Thyroid gland (tissue), 4 donors: ENCODE measurements at regions not wholly inside any gene's neighbourhood (a gene's known extent, or its start where the extent isn't known, plus 50 kb on each side); places are given as distances from the start of the nearest gene placed in this dataset.

Experiments used
- DNase-seq, 2 donors: peaks; one replicate each; pipeline ENCODE4 v3.0.0-alpha.2; 2019
- H3K27ac ChIP-seq, 3 donors: fragments of 200-600 bp; sonication (generic); 1 replicate in 2 of 3; 2 replicates in 1 of 3; pipeline ENCODE4 v1.5.1; 2016 to 2019; ENCODE audit warnings: mild to moderate bottlenecking in 1 of 3, moderate library complexity in 1 of 3
- H3K27me3 ChIP-seq: fragments of 200-600 bp; sonication (generic); one replicate; pipeline ENCODE4 v1.5.1; 2019
- H3K36me3 ChIP-seq, 2 donors: fragments of 200-600 bp; sonication (generic); one replicate each; pipeline ENCODE4 v1.5.1; 2016 to 2019
- H3K4me1 ChIP-seq, 2 donors: fragments of 200-600 bp; sonication (generic); one replicate each; pipeline ENCODE4 v1.5.1; 2017 to 2019
- H3K4me3 ChIP-seq, 3 donors: fragments of 200-600 bp; sonication (generic); replicated peaks in 1 of 3; 1 replicate in 2 of 3; 2 replicates in 1 of 3; pipeline ENCODE4 v1.5.1; 2016; ENCODE audit warnings: mild to moderate bottlenecking in 1 of 3
- H3K9me3 ChIP-seq: fragments of 200-600 bp; sonication (generic); one replicate; pipeline ENCODE4 v1.5.1; 2017
- POLR2A ChIP-seq, 2 donors: fragments of 450-650 bp; IDR thresholded peaks; one replicate each; pipeline ENCODE4 v1.6.1; 2017; ENCODE audit warnings: antibody characterized with exemption in 2 of 2, mild to moderate bottlenecking in 2 of 2, moderate library complexity in 1 of 2
- WGBS, 2 donors: methylation state at CpG; one replicate each; pipeline ENCODE4 v1.1.5; 2017; 5-methylcytosine and 5-hydroxymethylcytosine counted together
- intact Hi-C: fragments of 100-400 bp; cut with DNase I; formaldehyde crosslinking; loops from one replicate; pipeline ENCODE4 v1.15.1; 2023
- TF ChIP-seq, protein P1 (sequence below), 6 experiments: fragments of 200-600 bp in 3 of 6; fragments of 450-650 bp in 3 of 6; sonication (generic) in 3 of 6; IDR thresholded peaks; one replicate each; pipeline ENCODE4 v1.5.1; 2016 to 2019; ENCODE audit warnings: antibody characterized with exemption in 6 of 6, mild to moderate bottlenecking in 2 of 6, inconsistent platforms in 1 of 6, moderate library complexity in 1 of 6

GRCh38 chr1:219542828-219543518, 69.9 kb downstream of the ZC3H11B start:
- Histone ChIP-seq H3K4me1 (no peaks in the 10 kb centered on the region), H3K9me3 (no peaks in the 10 kb centered on the region), H3K27me3 (no peaks in the 10 kb centered on the region), H3K27ac (no peak overlapping the region), H3K4me3 (no peak overlapping the region), H3K36me3 (no peaks in the 10 kb centered on the region)
- DNase-seq: no peak
- 81 to 82% methylated on average over 5 of the region's 5 CpGs for WGBS, 2 donors
- intact Hi-C loops: no loop called here
- TF ChIP-seq, protein P1, sequence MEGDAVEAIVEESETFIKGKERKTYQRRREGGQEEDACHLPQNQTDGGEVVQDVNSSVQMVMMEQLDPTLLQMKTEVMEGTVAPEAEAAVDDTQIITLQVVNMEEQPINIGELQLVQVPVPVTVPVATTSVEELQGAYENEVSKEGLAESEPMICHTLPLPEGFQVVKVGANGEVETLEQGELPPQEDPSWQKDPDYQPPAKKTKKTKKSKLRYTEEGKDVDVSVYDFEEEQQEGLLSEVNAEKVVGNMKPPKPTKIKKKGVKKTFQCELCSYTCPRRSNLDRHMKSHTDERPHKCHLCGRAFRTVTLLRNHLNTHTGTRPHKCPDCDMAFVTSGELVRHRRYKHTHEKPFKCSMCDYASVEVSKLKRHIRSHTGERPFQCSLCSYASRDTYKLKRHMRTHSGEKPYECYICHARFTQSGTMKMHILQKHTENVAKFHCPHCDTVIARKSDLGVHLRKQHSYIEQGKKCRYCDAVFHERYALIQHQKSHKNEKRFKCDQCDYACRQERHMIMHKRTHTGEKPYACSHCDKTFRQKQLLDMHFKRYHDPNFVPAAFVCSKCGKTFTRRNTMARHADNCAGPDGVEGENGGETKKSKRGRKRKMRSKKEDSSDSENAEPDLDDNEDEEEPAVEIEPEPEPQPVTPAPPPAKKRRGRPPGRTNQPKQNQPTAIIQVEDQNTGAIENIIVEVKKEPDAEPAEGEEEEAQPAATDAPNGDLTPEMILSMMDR (IDR thresholded peaks at IDR 0.05): no peak
- TF ChIP-seq POLR2A (IDR thresholded peaks at IDR 0.05): no peak

GRCh38 chr1:219541946-219542345, 71.0 kb downstream of the ZC3H11B start:
- Histone ChIP-seq H3K4me1 (no peaks in the 10 kb centered on the region), H3K27ac (no peak overlapping the region), H3K4me3 (no peak overlapping the region), H3K27me3 (no peaks in the 10 kb centered on the region), H3K36me3 (no peaks in the 10 kb centered on the region), H3K9me3 (no peaks in the 10 kb centered on the region)
- intact Hi-C loops: no loop called here
- no peak for DNase-seq
- no peak for TF ChIP-seq POLR2A (IDR thresholded peaks at IDR 0.05)
- TF ChIP-seq, protein P1 (IDR thresholded peaks at IDR 0.05): no peak

- Histone ChIP-seq H3K9me3 (no peaks in the 10 kb centered on the region), H3K27ac (no peak overlapping the region), H3K4me3 (no peak overlapping the region), H3K36me3 (no peaks in the 10 kb centered on the region), H3K27me3 (no peaks in the 10 kb centered on the region), H3K4me1 (no peaks in the 10 kb centered on the region)
- 82 to 85% methylated on average over 3 of the region's 3 CpGs for WGBS, 2 donors
- no peak for DNase-seq
- TF ChIP-seq POLR2A (IDR thresholded peaks at IDR 0.05): no peak
- TF ChIP-seq, protein P1 (IDR thresholded peaks at IDR 0.05): no peak
- intact Hi-C loops: no loop called here
Measured at GRCh38 chr1:219539645-219540254, 73.2 kb downstream of the ZC3H11B start.

DNA sequence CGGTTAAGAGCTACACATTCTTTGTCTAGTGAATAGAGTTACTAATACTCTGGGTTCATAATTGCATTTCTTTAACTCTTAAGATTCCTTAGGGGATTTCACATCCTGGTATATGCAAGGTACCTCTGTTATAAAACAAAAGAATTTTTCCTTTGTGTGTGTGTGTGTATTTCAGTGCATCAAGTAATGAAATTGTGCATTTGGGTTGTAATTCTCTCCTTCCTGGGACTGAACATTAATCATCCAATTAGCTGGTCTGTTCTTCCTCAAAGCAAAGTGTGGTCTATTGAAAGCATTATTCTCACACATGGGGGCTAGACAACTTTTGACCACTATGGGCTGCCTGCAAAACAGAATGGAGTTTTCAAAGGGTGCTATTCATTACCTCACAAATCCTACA, 74.0 kb downstream of the ZC3H11B start:
- H3K27ac ChIP-seq: no peak overlapping the region
- intact Hi-C loops: no loop called here
- no peaks in the 10 kb centered on the region for H3K9me3 ChIP-seq
- no peaks in the 10 kb centered on the region for H3K27me3 ChIP-seq
- H3K4me3 ChIP-seq: no peak overlapping the region
- DNase-seq: no peak
- no peaks in the 10 kb centered on the region for H3K36me3 ChIP-seq
- 44 to 58% methylated on average over 1 of the region's 1 CpG for WGBS, 2 donors
- no peaks in the 10 kb centered on the region for H3K4me1 ChIP-seq
- TF ChIP-seq POLR2A (IDR thresholded peaks at IDR 0.05): no peak
- TF ChIP-seq, protein P1 (IDR thresholded peaks at IDR 0.05): no peak

DNA sequence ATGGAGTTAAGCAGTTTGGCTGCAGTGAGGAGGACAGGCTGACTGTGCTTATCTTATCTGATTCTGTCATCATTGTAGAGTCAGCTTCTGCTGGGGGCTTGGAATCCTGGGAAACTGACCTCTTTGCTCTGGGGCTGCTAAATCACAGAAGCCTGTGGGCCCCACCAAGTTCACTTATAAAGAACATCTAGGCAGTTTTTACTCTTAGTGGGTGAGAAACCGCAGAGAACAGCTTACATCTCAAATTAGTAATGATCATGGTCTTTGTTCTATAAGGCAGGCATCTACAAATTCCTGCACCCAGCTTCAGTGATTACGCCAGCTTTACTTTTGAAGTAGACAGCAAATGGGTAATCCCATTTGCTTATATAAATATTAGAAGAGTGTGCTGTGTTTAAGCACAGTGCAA, 75.7 kb downstream of the ZC3H11B start:
- Histone ChIP-seq H3K4me1 (no peaks in the 10 kb centered on the region), H3K9me3 (no peaks in the 10 kb centered on the region), H3K4me3 (no peak overlapping the region), H3K27me3 (no peaks in the 10 kb centered on the region), H3K36me3 (no peaks in the 10 kb centered on the region), H3K27ac (no peak overlapping the region)
- TF ChIP-seq, protein P1 (IDR thresholded peaks at IDR 0.05): no peak
- TF ChIP-seq POLR2A (IDR thresholded peaks at IDR 0.05): no peak
- 88 to 92% methylated on average over 2 of the region's 2 CpGs for WGBS, 2 donors
- intact Hi-C loops: no loop called here
- no peak for DNase-seq
